ENCODE measurements at regions not wholly inside any gene's neighbourhood (a gene's known extent, or its start where the extent isn't known, plus 50 kb on each side); places are given as distances from the start of the nearest gene placed in this dataset.

GRCh38 chr3:65158023-65158422 lies 470.2 kb upstream of the ADAMTS9 start (continued):
- TF ChIP-seq REST (IDR thresholded peaks at IDR 0.05; ENCODE audit: low read depth, low read length) (no peak), E2F4 (IDR thresholded peaks at IDR 0.05; ENCODE audit: low read depth, low read length) (no peak), USF2 (IDR thresholded peaks at IDR 0.05; ENCODE audit: borderline replicate concordance, low read depth, low read length) (no peak), E4F1 (IDR thresholded peaks at IDR 0.05; ENCODE audit: borderline replicate concordance, partially characterized antibody) (no peak), IKZF2 (IDR thresholded peaks at IDR 0.05) (no peak), SPI1 (IDR thresholded peaks at IDR 0.05; ENCODE audit: borderline replicate concordance, insufficient read depth, low read depth, low read length) (no peak)

Measured in GM12878 (cell line).